HG03432 (cell line): ENCODE measurements at regions not wholly inside any gene's neighbourhood (a gene's known extent, or its start where the extent isn't known, plus 50 kb on each side); places are given as distances from the start of the nearest gene placed in this dataset.
A peak's percentile ranks its signal among the peaks of the same experiment; 100 is the strongest.

Source experiments
- ATAC-seq: cut with Tn5 transposase; IDR thresholded peaks from one replicate; pipeline ENCODE4 v1.9.1; 2021; ENCODE audit warnings: mild to moderate bottlenecking, moderate library complexity; ENCODE audit not compliant: unreplicated experiment

- no peak for ATAC-seq
Measured at GRCh38 chr13:44171156-44171555, 202.5 kb upstream of the SERP2 start.

GRCh38 chr13:44171861-44172260 is 201.8 kb upstream of the SERP2 start:
- ATAC-seq: no peak

GRCh38 chr13:44172281-44172810 is 201.3 kb upstream of the SERP2 start:
- no peak for ATAC-seq

GRCh38 chr13:44174769-44175425 is 198.7 kb upstream of the SERP2 start:
- no peak for ATAC-seq

- no peak for ATAC-seq
Measured at GRCh38 chr13:44176173-44176572, 197.5 kb upstream of the SERP2 start.

GRCh38 chr13:44180876-44181536 is 192.6 kb upstream of the SERP2 start:
- no peak for ATAC-seq

- ATAC-seq: no peak
Measured at GRCh38 chr13:44181931-44182330, 191.7 kb upstream of the SERP2 start.

GRCh38 chr13:44184740-44185139 is 188.9 kb upstream of the SERP2 start:
- ATAC-seq: no peak

- ATAC-seq: no peak
Measured at GRCh38 chr13:44188257-44188656, 185.4 kb upstream of the SERP2 start.

- no peak for ATAC-seq
Measured at GRCh38 chr13:44189085-44189484, 184.5 kb upstream of the SERP2 start.

- no peak for ATAC-seq
Measured at GRCh38 chr13:44191103-44191502, 182.5 kb upstream of the SERP2 start.

GRCh38 chr13:44191504-44192171 is 182.0 kb upstream of the SERP2 start:
- no peak for ATAC-seq

GRCh38 chr13:44193731-44194130 is 179.9 kb upstream of the SERP2 start:
- no peak for ATAC-seq

- ATAC-seq: no peak
Measured at GRCh38 chr13:44195245-44195644, 178.4 kb upstream of the SERP2 start.

- ATAC-seq: no peak
Measured at GRCh38 chr13:44196196-44196751, 177.3 kb upstream of the SERP2 start.

- peak; percentile 95 for ATAC-seq
Measured at GRCh38 chr13:44197791-44198770, 175.5 kb upstream of the SERP2 start.

GRCh38 chr13:44198826-44199225 is 174.8 kb upstream of the SERP2 start:
- ATAC-seq: no peak

- no peak for ATAC-seq
Measured at GRCh38 chr13:44199627-44200207, 173.9 kb upstream of the SERP2 start.

- no peak for ATAC-seq
Measured at GRCh38 chr13:44206434-44206833, 167.2 kb upstream of the SERP2 start.

GRCh38 chr13:44207476-44207875 is 166.1 kb upstream of the SERP2 start:
- ATAC-seq: no peak
